ENCODE measurements at regions not wholly inside any gene's neighbourhood (a gene's known extent, or its start where the extent isn't known, plus 50 kb on each side); places are given as distances from the start of the nearest gene placed in this dataset.

GRCh38 chr3:30156586-30157498 lies 449.6 kb upstream of the TGFBR2 start:
- no peak for TF ChIP-seq EZH2 (IDR thresholded peaks at IDR 0.05)
- TF ChIP-seq, protein P1, sequence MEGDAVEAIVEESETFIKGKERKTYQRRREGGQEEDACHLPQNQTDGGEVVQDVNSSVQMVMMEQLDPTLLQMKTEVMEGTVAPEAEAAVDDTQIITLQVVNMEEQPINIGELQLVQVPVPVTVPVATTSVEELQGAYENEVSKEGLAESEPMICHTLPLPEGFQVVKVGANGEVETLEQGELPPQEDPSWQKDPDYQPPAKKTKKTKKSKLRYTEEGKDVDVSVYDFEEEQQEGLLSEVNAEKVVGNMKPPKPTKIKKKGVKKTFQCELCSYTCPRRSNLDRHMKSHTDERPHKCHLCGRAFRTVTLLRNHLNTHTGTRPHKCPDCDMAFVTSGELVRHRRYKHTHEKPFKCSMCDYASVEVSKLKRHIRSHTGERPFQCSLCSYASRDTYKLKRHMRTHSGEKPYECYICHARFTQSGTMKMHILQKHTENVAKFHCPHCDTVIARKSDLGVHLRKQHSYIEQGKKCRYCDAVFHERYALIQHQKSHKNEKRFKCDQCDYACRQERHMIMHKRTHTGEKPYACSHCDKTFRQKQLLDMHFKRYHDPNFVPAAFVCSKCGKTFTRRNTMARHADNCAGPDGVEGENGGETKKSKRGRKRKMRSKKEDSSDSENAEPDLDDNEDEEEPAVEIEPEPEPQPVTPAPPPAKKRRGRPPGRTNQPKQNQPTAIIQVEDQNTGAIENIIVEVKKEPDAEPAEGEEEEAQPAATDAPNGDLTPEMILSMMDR (IDR thresholded peaks at IDR 0.05), result no peak
- no peak for TF ChIP-seq EZH2phosphoT487 (IDR thresholded peaks at IDR 0.05)

Measured in neural progenitor cell (in vitro differentiated cells).